Hypothalamus (tissue), 51 donors: ENCODE measurements at regions not wholly inside any gene's neighbourhood (a gene's known extent, or its start where the extent isn't known, plus 50 kb on each side); places are given as distances from the start of the nearest gene placed in this dataset.
A peak's percentile ranks its signal among the peaks of the same experiment; 100 is the strongest.

Experiments
- DNase-seq, 51 donors: peaks; one replicate each; lab custom pipeline; 2025; lab: John Stamatoyannopoulos, UW

- DNase-seq, result peak in 2 of 51 donors; percentile 6
Observed at GRCh38 chr11:133787379-133788141, 57.8 kb downstream of the SPATA19 start.

GRCh38 chr11:133785795-133786340, 59.4 kb downstream of the SPATA19 start:
- DNase-seq, result no peak

- no peak for DNase-seq
Observed at GRCh38 chr11:133784359-133784758, 61.0 kb downstream of the SPATA19 start.

DNA sequence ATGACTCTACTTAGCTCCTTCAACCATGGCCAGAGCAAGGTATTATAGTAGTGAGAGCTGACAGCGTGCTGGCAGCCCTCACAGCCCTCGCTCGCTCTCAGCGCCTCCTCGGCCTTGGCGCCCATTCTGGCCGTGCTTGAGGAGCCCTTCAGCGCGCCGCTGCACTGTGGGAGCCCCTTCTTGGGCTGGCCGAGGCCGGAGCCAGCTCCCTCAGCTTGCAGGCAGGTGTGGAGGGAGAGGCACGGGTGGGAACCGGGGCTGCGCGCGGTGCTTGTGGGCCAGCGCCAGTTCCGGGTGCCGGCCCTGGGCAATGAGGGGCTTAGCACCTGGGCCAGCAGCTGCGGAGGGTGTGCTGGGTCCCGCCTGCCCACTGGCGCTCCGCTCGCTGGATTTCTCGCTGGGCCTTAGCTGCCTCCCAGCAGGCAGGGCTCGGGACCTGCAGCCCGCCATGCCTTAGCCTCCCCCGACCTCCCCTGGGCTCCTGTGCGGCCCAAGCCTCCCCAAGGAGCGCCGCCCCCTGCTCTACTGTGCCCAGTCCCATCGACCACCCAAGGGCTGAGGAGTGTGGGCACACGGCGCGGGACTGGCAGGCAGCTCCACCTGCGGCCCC, 63.1 kb downstream of the SPATA19 start:
- no peak for DNase-seq

DNA sequence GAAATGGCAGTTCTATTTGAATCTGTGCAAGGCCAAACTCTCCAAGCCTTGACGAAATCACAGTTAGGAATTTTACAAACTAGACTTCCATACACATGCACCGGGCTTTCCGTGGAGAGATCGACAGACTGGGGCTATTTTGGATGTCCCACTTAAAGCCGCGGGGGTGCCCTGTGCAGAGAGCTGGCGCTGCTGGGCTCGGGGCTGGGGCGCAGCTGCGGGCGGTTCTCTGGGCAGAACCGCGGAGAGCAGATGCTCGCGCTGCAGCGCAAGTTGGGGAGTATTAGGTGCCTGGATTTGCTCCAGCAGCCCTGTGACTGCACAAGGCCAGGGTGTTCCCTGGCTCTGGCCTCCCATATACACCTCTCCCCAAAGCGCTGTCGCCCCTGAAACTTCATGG, 67.2 kb downstream of the SPATA19 start:
- DNase-seq, result no peak

GRCh38 chr11:133776671-133777367, 68.5 kb downstream of the SPATA19 start:
- no peak for DNase-seq

GRCh38 chr11:133762538-133762937, 82.8 kb downstream of the SPATA19 start:
- DNase-seq, result no peak

DNA sequence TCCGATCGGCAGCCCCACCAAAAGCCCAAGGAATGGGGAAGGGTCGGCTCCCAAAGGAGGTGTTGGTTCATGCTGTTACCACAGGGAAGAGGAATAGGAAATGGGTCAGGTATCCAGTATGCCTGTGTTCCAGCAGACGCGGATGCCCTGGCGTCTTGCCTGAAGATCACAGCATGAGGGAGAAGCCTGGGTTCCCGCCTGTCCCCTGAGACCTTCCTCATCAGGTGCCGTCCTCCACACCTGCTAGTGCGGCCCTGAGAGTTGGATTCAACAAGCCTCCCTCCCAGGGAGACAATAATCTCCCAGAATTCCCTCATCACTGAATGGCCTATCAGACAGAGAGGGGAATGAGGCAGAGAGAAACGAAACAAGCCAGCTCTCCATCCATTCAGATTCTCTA, 92.2 kb downstream of the SPATA19 start:
- DNase-seq, result no peak

DNA sequence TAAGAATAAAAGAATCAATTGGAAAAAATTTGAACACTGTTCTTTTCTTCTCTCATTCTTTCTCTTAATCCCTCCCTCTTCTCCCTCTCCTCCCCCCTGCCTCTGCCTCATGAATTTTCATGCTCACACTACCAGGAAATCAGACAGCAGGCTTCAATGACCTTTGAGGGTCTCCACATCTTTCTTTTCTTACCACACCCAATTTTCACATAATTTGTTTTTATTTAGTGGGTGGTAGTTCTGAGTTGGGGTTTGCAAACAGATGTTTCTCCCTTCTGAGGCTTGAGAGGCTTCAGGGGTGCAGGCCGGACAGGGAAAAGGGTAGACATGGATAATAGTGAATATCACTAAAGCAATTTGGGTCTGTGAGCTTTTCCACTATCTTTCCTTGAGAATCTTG, 95.5 kb downstream of the SPATA19 start:
- no peak for DNase-seq

DNA sequence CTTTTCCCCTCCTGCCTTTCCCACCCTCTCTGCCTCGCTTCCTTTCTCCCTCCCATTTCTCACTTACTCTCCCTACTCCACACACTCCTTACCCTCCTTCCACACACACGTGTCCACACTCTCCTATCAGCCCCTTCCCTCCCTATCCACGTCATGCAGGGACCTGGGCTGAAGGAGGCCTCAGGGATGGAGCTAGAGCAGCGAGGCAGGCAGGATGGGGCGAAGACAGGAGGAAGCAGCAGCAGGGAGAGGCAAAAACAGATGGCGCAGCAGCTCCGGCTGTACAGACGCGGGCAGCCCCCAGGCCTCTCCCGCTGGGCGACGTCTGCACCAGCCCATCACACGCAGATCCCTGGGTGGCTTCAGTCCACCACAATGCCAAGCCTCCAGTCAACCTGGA, 97.9 kb downstream of the SPATA19 start:
- no peak for DNase-seq

- DNase-seq, result no peak
Observed at GRCh38 chr11:133746663-133747306, 98.5 kb downstream of the SPATA19 start.

GRCh38 chr11:133745791-133746190, 99.5 kb downstream of the SPATA19 start:
- DNase-seq, result peak in 1 of 51 donors; percentile 39

DNA sequence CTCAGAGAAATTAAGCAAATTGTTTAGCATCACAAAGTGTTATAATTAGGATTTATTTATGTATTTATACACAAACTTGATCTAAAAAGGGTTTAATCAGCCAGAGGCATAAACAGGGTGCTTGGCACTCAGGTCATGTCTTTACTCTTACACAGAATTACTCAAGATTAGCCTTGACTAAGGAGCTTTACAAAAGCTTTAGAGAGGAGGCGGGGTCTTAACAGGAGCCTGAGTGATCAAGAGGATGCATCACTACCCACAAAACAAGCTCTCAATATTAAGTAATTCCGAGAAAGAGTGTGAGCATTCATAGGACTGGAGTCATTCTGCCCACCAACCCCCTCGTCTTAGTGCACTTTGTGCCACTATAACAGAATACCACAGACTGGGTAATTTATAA, 103.0 kb downstream of the SPATA19 start:
- DNase-seq, result no peak

- DNase-seq, result no peak
Observed at GRCh38 chr11:133740963-133741362, 104.3 kb downstream of the SPATA19 start.

DNA sequence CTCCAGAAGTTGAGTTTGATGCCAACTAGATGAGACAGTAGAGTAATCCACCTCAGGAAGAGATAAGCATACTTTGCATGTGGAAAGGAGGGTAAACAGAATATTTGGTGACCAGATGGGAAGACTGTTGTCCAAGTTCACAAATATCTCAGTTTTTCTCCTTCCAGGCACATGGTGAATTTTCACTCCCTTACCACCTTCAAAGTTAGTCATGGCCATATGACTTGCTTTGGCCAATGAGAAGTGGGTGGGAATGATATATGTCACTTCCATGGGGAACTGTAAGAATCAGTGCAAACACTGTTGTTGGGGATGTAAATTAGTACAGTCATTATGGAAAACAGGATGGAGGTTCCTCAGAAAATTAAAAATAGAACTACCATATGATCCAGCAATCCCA, 105.8 kb downstream of the SPATA19 start:
- no peak for DNase-seq

DNA sequence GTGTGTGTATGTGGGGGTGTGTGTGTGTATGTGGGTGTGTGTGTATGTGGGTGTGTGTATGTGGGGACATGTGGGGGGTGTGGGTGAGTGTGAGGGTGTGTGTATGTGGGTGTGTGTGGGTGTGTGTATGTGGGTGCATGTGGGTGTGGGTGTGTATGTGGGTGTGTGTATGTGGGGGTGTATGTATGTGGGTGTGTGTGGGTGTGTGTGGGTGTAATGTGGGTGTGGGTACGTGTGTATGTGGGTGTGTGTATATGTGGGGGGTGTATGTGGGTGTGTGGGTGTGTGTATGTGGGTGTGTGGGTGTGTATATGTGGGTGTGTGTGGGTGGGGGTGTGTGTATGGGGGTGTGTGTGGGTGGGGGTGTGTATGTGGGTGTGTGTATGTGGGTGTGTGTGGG, 106.7 kb downstream of the SPATA19 start:
- DNase-seq, result no peak

DNA sequence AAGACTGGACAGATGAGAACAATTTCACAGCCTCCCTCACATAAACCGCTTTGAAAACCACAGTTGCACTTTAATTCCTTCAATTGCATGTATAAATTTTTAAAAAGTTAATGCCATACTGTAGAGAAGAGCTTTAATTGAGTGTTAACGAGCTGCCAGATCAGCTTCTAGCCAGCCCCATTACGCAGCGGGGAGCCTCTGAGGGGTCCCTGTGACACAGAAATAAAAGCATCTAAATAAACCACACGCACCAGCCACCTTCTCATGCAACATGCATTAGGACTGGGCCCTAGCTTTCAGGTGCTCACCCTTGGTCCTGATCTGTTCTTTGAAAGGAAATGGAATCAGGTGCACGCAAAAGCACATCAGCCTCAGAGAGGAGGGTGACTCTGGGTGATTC, 111.7 kb downstream of the SPATA19 start:
- DNase-seq, result no peak

DNA sequence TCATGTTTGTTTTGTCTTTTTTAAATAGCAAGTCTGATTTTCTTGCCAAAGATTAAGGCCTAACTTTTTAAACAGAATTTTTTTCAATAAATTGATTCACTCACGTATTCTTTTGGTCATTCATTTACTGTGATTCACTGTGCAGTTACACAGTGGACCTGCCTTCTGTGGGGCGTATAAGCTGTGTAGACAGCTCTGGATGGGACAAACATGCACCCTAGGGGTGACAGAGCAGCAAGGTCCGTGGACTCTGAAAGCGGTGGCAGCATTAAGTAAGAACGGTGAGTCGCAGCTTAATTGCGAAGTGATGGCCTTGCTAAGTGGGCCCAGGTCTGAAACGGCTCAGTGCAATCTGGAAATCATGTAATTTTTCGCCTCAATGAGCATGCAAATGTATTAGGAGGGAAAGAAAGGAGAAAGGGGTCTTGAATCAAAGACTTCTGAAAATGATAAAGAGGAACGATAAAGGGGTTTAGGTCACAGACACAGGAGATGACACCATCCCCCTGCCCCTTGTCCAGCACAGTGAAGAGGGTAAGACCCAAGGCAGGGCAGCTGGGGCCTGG, 113.1 kb downstream of the SPATA19 start:
- no peak for DNase-seq

DNA sequence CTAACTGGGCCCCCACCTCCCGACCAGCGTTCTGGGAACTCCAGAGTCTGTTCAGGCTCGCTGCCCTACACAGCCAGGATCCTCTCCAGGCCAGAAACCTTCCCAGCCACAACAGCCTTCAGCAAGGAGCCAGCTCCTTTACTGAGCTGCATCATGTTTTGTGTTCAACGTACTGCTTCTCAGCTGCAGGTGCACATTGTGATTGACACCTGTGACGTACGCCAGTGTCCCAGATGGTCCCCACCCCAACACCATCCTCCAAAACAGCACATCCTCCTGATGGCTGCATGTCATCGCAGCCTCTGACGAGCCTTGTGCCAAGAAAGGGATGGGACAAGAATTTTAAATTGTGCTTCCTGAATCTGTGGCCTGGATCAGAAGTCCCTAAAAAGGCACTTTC, 117.5 kb downstream of the SPATA19 start:
- DNase-seq, result no peak

DNA sequence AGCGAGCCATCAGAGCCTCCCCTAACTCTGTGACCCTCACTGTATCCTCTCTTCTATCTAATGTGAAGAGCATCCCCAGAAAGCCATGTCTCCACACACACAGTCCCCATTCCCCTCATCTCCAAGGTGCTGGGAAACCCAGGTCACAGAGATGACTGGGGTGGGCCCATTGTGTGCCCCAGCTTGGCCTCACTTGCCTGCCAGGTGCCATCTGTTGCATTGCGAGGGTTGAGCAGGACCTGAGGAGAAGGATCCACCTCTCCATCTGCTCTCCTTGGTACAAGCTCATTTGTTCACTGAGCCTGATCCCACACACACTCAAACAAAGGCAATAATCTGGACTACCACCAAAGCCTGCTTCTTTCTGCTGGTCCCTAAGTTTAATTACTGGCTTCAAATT, 118.8 kb downstream of the SPATA19 start:
- DNase-seq, result no peak

DNA sequence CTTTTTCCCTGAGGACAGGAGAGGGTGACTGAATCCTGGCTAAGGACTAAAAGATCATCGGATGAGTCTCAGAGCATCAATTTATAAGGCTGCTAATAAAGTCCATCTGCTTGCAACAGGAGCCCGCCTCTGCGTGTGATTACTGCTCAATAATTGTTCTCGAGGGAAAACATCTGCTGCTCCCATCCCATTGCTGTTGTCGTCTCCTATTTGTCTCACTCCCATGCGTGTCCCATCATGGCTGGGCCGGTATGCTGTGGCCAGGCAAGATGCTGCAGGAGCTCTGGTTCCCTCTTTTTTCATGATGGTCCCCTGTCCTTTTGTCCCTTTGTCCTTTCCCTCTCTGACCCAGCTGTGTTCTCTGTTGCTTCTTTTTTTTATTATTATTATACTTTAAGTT, 121.2 kb downstream of the SPATA19 start:
- no peak for DNase-seq
